NCI-H1417 treated with DMSO at 0.1 percent for 48 hours (cell line): ENCODE measurements at regions not wholly inside any gene's neighbourhood (a gene's known extent, or its start where the extent isn't known, plus 50 kb on each side); places are given as distances from the start of the nearest gene placed in this dataset.
"Not testable (repeated sequence)": the region's sequence is repeated elsewhere in the genome, so short reads cannot be mapped to it uniquely, and the experiment has no call there.

Experiments
- DNase-seq: peaks from one replicate; lab custom pipeline; 2025; lab: John Stamatoyannopoulos, UW

DNA sequence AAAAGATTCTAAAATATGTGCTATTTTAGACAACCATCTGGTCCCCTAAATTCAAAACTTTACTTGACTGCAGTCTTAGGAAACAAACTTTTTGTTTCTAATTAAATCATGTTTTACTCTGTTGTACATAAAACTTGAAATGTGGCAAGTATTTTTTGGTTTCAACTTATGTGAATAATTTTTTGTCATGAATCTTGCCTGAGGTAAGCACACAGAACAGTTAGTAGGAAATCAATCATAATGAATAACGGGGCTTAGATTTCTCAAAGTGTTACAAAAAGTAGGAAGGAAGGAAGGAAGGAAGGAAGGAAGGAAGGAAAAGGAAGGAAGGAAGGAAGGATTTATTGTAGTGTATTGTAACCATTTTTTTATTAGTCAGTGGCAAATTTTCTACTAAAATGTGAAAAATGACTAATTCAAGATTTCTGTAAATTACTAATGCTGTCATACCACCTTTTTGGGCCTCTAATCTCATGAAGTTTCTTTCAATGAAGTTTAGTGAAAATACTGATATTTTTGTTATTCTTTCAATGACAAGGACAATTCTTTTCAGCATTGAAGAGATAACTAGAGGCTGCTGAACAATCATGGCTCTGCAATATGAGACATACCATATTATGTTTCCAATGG is 1689.2 kb downstream of the OTOL1 start:
- no peak for DNase-seq

DNA sequence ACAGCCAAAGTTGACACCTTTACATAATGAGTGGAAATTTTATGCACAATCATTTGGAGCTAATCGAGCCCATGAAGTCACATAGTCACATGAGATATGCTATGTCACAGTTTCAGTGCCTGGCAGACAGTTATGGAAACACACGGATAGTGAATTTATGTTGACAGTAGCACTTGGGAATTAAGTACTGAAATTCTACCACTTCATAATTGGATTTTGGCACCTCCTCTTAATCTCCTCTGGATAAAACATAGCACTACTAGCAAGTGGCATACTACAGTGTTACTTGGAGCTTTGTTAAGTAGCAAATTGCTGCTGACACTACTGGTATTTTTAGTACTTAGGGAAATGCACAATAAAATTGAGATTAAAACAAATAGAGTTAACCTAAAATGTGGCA is 1679.4 kb downstream of the OTOL1 start:
- no peak for DNase-seq

DNA sequence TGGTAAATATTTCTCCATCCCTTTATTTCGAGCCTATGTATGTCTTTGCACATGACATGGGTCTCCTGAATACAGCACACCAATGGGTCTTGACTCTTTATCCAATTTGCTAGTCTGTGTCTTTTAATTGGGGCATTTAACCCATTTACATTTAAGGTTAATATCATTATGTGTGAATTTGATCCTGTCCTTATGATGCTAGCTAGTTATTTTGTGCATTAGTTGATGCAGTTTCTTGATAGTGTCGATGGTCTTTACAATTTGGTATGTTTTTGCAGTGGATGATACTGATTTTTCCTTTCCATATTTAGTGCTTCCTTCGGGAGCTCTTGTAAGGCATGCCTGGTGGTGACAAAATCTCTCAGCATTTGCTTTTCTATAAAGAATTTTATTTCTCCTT is 1675.9 kb downstream of the OTOL1 start:
- DNase-seq, result not testable (repeated sequence)

DNA sequence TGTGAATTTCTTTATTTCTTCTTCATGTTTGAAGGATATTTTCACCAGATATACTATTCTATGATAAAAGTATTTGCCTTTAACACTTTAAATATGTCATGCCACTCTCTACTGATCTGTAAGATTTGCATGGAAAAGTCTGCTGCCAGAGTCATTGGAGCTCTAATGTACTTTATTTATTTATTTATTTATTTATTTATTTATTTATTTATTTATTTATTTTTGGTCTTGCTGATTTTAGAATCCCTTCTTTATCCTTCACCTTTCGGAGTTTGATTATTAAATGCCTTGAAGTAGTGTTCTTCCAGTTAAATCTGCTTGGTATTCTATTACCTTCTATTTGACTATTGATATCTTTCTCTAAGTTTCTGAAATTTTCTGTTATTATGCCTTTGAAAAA is 1669.6 kb downstream of the OTOL1 start:
- DNase-seq, result no peak

DNA sequence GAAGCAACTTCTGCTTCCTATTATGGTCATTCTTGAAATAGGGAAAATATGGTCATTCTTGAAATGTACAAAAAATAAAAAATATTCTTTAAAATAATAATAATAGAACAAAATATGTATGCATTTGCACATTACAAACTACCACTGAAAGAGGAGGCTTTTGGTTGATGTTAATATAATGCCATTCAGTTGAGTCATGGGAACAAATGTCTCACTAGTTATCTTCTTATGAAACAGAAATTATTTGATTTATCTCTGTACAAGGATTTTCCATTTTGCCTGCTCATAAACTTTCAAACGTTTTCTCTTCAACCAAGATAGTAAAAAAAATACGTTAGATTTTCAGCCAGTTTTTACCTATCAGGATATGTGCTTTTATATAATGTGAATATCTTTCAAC is 1662.7 kb downstream of the OTOL1 start:
- no peak for DNase-seq

DNA sequence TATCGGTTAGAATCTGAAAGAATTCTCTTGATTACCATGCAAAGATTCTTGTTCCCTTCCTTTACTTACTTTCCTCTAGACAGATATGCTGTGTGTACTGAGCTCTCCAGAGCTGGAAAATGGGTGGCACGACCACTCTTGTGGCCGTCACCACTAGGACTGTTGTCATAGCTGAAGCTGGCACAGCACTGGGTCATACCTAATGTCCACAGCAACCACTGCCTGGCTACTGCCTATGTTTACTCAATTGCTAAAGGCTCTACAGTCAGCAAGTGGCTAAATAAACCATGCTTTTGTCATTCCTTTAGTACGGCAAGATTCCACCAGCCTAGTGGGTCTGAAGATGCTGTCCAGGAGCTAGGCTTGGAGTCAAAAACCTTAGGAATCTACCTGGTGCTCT is 1643.0 kb downstream of the OTOL1 start:
- no peak for DNase-seq

DNA sequence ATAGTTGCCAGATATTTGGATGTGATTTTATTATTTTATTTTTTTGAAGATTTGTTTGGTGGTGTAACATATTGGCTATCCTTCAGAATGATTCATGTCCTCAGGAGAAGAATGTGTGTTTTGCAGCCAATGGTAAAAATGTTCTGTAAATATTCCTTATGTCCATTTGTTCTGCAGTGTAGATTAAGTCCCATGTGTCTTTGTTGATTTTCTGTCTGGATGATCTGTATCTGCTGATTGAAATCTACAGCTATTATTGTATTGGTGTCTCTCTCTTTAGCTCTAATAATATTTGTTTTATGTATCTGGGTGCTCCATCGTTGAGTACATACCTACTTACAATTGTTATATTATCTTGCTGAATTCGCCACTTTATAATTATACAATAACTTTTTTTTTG is 1641.7 kb downstream of the OTOL1 start:
- no peak for DNase-seq

DNA sequence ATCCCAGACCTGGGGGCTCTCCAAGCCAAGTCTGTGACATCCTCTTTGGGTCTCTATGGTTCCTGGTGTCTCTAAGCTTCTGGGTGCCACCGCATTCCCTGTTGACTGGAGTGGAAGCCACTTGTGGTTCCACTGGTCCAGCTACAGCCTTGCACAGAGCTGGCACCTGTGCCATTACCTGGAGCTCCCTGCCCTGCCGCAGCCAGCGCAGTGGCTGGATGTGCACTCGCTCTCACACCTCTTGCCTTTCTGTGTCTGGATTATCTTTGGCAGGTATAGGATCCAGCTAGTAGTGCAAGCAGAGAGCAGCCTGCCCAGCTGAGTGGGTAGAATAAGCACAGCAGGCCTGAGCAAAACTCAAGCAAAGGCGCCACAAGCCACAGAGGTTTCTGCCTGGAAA is 1635.5 kb downstream of the OTOL1 start:
- DNase-seq, result no peak

DNA sequence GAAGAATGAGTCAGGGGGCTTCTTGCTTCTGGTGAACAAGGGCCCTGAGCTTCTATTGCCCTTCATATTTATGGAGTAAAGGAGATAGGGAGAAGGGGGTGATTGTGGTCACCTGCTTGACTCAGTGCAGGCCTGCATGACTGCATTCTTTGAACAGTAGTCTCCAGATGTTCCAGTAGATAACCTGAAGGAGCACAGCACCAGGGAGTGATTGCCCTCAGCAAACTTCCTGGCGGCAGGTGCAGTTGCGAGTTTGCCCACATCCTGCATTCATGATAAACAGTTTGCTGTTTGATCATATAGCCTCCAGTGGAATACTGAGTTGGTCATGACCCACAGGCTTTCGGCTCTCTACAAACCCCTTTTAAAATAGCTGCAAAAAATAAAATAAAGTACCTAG is 1632.7 kb downstream of the OTOL1 start:
- DNase-seq, result no peak

DNA sequence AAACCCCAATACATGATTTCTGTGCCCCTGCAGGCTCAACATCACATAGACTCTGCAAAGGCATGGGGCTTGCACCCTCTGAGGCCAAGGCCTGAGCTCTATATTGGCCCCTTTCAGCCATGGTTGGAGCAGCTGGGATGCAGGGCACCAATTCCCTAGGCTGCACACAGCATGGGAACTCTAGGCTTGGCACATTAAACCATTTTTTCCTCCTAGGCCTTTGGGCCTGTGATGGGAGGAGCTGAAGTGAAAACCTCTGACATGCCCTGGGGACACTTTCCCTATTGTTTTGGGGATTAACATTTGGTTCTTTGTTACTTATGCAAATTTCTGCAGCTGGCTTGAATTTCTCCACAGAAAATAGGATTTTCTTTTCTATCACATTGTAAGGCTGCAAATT is 1629.5 kb downstream of the OTOL1 start:
- DNase-seq, result no peak
